Natural killer cell treated with Interleukin-12 subunit alpha and Interleukin-12 subunit beta and Interleukin-15 and Interleukin-18, amount 100 ng/mL, for 72 hours (primary cell): ENCODE measurements at regions not wholly inside any gene's neighbourhood (a gene's known extent, or its start where the extent isn't known, plus 50 kb on each side); places are given as distances from the start of the nearest gene placed in this dataset.

Experiments used
- ATAC-seq, 2 donors: fragments of 150-1000 bp; cut with Tn5 transposase in 1 of 2; sonication (Bioruptor Pico), chemical (Tn5 transposase) in 1 of 2; 2 replicates each; pipeline ENCODE4 v1.10.0; 2021
- DNase-seq: peaks from one replicate; pipeline ENCODE4 v3.0.0; 2022; ENCODE audit warnings: low spot score
- H3K27ac Mint-ChIP-seq, 2 donors: 1 replicate in 1 of 2; 2 replicates in 1 of 2; pipeline ENCODE4 v1.8.0; 2022; ENCODE audit warnings: mixed read lengths in 2 of 2, mild to moderate bottlenecking in 1 of 2, moderate library complexity in 1 of 2
- H3K27me3 Mint-ChIP-seq, 2 donors: 1 replicate in 1 of 2; 2 replicates in 1 of 2; pipeline ENCODE4 v1.8.0; 2022; ENCODE audit warnings: mixed read lengths in 2 of 2
- H3K36me3 Mint-ChIP-seq: one replicate; pipeline ENCODE4 v1.8.0; 2022; ENCODE audit warnings: mixed read lengths
- H3K4me1 Mint-ChIP-seq, 2 donors: 1 replicate in 1 of 2; 2 replicates in 1 of 2; pipeline ENCODE4 v1.8.0; 2022; ENCODE audit warnings: low read depth in 2 of 2, mixed read lengths in 2 of 2, mild to moderate bottlenecking in 1 of 2
- H3K4me3 Mint-ChIP-seq: one replicate; pipeline ENCODE4 v1.8.0; 2022; ENCODE audit warnings: mixed read lengths
- H3K9me3 Mint-ChIP-seq: 2 replicates; pipeline ENCODE4 v1.8.0; 2022; ENCODE audit warnings: mixed read lengths

DNA sequence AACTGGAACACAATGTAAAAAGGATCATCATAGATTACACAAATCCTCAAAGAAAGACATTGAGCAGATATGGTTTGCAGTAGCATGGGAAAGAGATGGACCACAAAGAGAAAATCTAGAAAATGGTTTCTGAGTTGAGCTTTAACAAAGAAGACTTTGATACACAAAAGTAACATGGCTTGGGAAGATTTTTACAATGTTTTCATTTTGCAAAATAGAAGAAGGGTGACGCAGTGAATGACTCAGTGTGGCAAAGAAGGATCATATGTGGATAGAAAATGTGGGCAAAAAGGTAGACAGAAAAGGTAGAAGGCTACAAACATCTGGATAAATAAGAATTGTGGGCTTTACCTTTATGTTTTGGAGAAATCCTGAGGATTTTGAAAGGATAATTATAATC lies 1220.5 kb downstream of the PCDH17 start:
- H3K36me3 Mint-ChIP-seq, result peaks cover 2% of the 10 kb centered on the region
- no peak overlapping the region for H3K4me3 Mint-ChIP-seq
- no peak for DNase-seq
- H3K4me1 Mint-ChIP-seq, result no peaks in the 10 kb centered on the region
- no peaks in the 10 kb centered on the region for H3K27me3 Mint-ChIP-seq
- H3K27ac Mint-ChIP-seq, result no peak overlapping the region
- no peak for ATAC-seq
- H3K9me3 Mint-ChIP-seq, result peaks cover 16% of the 10 kb centered on the region

DNA sequence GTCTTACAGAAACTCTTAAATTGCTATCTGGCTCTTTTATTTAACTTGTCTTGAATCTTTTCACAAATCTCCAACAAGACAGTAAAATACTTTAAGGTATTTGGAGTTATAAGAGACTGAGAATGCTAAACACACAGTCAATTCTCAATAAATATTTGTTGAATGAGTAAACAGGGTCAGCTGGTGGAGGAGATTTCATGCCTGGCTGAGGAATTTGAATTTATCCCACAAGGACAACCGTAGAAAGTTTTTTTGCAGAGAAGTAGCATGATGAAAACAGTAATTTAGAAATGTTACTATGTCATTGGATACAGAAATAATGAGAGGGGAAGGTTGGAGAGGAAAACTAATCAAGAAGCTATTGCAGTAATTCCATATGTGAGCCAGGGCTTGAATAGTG lies 1223.7 kb downstream of the PCDH17 start:
- Mint-ChIP-seq H3K27me3 (no peaks in the 10 kb centered on the region), H3K4me1 (no peaks in the 10 kb centered on the region), H3K9me3 (peaks cover 16% of the 10 kb centered on the region), H3K4me3 (no peak overlapping the region), H3K27ac (no peak overlapping the region), H3K36me3 (peaks cover 6% of the 10 kb centered on the region)
- ATAC-seq (no peak), DNase-seq (no peak)

DNA sequence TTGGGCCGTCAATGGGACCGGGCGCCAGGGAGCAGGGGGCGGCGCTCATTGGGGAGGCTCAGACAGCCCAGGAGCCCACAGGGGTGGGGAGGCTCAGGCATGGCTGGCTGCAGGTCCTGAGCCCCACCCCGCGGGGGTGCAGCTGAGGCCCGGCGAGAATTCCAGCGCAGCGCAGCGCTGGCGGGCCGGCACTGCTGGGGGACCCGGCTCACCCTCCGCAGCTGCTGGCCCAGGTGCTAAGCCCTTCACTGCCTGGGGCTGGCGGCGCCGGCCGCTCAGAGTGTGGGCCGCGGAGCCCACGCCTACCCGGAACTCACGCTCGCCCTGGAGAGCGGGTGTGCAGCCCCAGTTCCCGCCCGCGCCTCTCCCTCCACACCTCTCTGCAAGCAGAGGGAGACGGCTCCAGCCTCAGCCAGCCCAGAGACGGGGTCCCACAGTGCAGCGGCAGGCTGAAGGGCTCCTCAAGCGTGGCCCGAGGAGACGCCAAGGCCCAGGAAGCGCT lies 1227.4 kb downstream of the PCDH17 start:
- H3K27me3 Mint-ChIP-seq, result no peaks in the 10 kb centered on the region
- no peak for ATAC-seq
- peaks cover 15% of the 10 kb centered on the region for H3K9me3 Mint-ChIP-seq
- no peak overlapping the region for H3K27ac Mint-ChIP-seq
- no peak overlapping the region for H3K4me3 Mint-ChIP-seq
- peaks cover 6% of the 10 kb centered on the region for H3K36me3 Mint-ChIP-seq
- H3K4me1 Mint-ChIP-seq, result no peaks in the 10 kb centered on the region
- DNase-seq, result no peak

DNA sequence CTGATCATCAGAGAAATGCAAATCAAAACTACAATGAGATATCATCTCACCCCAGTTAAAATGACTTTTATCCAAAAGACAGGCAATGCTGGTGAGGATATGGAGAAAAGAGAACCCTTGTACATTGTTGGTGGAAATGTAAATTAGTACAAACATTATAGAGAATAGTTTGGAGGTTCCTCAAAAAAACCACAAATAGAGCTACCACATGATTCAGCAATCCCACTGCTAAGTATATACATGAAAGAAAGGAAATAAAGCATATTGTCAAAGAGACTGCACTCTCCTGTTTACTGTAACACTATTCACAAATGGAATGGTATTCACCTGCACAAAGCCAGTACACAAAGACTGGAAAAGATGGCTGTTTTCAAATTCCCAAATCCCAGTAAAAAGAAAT lies 1233.7 kb downstream of the PCDH17 start:
- no peaks in the 10 kb centered on the region for H3K4me1 Mint-ChIP-seq
- H3K4me3 Mint-ChIP-seq, result no peak overlapping the region
- DNase-seq (no peak), ATAC-seq (no peak)
- no peaks in the 10 kb centered on the region for H3K27me3 Mint-ChIP-seq
- H3K36me3 Mint-ChIP-seq, result no peaks in the 10 kb centered on the region
- peaks cover 17% of the 10 kb centered on the region for H3K9me3 Mint-ChIP-seq
- H3K27ac Mint-ChIP-seq, result no peak overlapping the region

DNA sequence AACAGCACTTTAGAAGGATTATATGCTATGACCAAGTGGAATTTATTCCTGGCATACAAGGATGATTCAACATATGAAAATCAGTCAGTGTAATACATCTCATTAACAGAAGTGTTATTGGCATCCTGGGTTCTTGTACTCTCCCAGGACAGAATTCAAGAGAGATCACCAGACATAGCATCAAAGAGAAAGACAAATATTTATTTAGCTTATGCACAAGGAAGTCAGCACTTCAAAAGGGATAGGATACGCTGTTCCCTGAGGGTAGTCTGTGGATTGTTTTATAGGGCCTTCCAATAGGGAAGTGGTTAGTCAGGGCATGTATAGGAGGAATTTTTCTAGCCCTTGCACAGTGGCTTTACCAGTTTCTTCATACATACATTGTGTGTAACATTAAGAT lies 1238.0 kb downstream of the PCDH17 start:
- peaks cover 16% of the 10 kb centered on the region for H3K9me3 Mint-ChIP-seq
- DNase-seq (no peak), ATAC-seq (no peak)
- no peak overlapping the region for H3K27ac Mint-ChIP-seq
- H3K36me3 Mint-ChIP-seq, result no peaks in the 10 kb centered on the region
- H3K4me1 Mint-ChIP-seq, result no peaks in the 10 kb centered on the region
- H3K4me3 Mint-ChIP-seq, result no peak overlapping the region
- H3K27me3 Mint-ChIP-seq, result no peaks in the 10 kb centered on the region

DNA sequence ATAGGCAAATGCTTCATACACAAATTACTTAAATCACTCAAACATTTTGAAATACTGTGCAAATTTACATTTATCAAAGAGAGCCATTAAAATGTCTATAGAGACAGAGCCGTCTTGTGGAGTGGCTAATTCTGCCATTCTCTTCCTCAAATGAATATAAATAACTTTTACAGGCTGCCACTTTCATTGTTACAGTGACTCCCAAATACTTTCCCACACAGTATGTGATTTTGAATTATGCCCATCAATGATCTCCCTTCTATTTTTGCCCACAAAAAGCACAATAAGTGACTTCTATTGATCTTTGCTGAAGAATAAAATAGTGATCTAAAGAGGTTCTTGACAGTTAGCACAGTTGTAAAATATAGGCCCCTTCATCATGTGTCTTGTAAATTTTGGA lies 1244.9 kb downstream of the PCDH17 start:
- Mint-ChIP-seq H3K4me1 (no peaks in the 10 kb centered on the region), H3K27me3 (no peaks in the 10 kb centered on the region), H3K27ac (no peak overlapping the region)

DNA sequence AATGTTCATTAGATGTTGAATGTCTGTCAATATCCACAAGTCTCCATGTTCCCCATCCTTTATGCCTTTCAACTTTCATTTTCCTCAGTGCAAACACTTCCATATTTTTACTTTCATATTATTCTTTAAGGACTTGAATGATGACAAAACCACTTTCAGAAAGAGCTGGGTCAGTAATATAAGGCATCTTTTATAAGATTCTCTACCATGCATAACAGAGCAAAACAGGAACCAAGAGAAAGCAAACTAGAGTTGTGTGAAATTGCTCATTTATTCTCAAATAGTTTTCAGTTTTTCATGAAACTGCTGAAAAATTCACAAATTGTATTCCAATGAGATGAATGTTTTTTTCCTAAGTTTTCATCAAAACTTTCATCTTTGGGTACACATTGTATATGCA lies 1247.6 kb downstream of the PCDH17 start:
- H3K36me3 Mint-ChIP-seq, result no peaks in the 10 kb centered on the region
- no peak for ATAC-seq
- no peaks in the 10 kb centered on the region for H3K27me3 Mint-ChIP-seq
- DNase-seq, result no peak
- no peak overlapping the region for H3K27ac Mint-ChIP-seq
- no peak overlapping the region for H3K4me3 Mint-ChIP-seq
- peaks cover 7% of the 10 kb centered on the region for H3K9me3 Mint-ChIP-seq
- H3K4me1 Mint-ChIP-seq, result no peaks in the 10 kb centered on the region

More for the DNA sequence above, 1244.9 kb downstream of the PCDH17 start:
- no peak for ATAC-seq
- no peaks in the 10 kb centered on the region for H3K36me3 Mint-ChIP-seq
- peaks cover 10% of the 10 kb centered on the region for H3K9me3 Mint-ChIP-seq
- no peak for DNase-seq
- no peak overlapping the region for H3K4me3 Mint-ChIP-seq

DNA sequence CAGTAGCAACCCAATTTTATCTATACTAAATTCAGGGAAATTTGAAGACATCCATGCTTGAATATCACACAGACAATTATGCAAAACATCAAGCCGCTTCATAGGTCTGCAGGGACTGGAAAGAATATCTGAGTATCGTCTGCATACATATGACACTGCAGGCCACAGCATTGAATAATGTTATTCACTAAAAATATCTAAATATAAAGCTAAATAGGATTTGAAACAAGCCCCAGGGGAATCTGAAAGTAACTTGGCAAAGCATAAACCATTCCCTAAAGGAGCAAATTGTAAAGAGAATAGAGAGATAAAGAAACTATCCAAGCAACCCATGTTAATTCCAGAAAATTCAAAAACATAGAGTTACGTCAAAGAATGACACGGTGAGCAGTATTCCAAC lies 1251.0 kb downstream of the PCDH17 start:
- Mint-ChIP-seq H3K27ac (no peak overlapping the region), H3K4me3 (no peak overlapping the region), H3K9me3 (peaks cover 10% of the 10 kb centered on the region), H3K36me3 (no peaks in the 10 kb centered on the region), H3K4me1 (no peaks in the 10 kb centered on the region), H3K27me3 (no peaks in the 10 kb centered on the region)
- no peak for DNase-seq
- ATAC-seq, result no peak

DNA sequence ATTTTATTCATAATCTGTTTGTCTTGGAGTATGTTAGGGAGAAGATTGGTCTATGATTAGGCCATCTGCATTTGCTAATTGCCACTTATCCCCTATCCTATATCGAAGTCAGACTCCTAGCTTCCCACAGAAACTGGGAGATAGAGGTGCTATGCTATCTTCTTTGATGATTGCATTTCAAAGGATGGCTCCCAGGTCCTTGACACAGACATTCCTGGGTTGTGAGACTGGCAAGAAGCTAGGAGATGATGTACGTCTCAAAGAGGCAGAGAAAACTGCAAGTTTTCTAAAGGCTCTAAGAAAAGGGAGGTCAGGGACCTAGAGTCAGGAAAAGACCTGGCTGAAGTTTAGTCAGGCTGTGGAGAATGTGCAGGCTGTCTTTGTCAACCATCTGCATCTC lies 1251.9 kb downstream of the PCDH17 start:
- ATAC-seq (no peak), DNase-seq (no peak)
- Mint-ChIP-seq H3K9me3 (peaks cover 10% of the 10 kb centered on the region), H3K4me3 (no peak overlapping the region), H3K4me1 (no peaks in the 10 kb centered on the region), H3K27ac (no peak overlapping the region), H3K27me3 (no peaks in the 10 kb centered on the region), H3K36me3 (no peaks in the 10 kb centered on the region)

DNA sequence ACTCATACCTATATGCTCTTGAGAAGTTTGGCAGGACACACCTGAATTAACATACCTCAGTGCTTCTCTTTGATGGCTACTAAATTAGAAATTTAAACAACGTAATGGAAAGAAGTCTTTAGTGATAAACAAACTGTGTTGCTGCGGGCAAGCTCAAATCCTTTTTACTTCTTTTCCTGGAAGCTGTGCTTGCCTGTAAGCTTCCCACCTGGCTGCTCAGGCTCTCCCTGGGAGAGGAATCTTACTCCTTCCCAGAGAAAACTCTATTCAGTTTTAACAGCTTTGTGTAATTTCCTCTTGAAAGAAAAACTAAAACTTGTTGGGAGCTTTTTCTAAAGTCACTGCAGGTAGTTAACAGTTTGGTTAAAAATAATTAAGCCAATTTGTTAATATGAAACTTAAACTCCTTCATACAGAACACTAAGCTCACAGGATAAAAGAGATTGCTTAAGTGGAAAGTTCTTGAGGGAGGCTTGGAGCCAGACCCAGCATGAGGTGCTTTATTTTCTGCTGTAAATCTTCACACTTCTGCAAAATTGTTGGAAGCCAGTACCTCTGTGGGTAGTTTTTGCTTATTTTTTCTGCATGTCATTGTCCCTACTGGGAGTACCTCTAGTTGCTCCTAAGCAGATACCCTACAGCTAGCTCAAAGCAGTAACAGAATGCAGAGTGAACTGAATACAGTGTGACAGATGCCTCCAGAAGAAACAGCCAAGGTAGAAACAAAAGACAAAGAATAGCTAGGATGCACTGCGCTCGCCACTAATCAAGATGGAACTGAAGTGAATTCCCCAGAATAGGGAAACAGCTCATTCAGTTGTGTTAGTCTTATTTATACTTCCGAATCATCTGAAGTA lies 1253.0 kb downstream of the PCDH17 start:
- ATAC-seq (no peak), DNase-seq (no peak)
- no peaks in the 10 kb centered on the region for H3K4me1 Mint-ChIP-seq
- H3K36me3 Mint-ChIP-seq, result no peaks in the 10 kb centered on the region
- no peaks in the 10 kb centered on the region for H3K27me3 Mint-ChIP-seq
- peaks cover 10% of the 10 kb centered on the region for H3K9me3 Mint-ChIP-seq
- H3K4me3 Mint-ChIP-seq, result no peak overlapping the region
- H3K27ac Mint-ChIP-seq, result no peak overlapping the region

DNA sequence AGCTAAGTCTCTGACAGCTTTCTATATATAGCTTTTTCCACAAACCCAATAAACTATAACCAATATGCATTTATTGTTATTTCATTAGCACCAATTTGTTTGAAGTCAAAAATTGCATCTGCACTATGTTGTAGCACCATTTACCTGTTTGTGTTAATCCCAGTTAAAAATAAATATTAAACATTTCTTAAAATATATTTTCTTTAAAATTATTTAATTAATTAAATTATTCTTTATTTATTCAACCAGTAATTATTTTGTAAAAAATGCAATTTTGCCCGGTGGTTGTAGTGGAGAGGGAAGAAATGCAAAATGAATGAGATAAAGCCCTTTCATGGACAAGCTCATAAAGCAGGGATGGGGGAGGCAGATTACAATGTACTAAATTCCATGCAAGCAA lies 1257.9 kb downstream of the PCDH17 start:
- Mint-ChIP-seq H3K27me3 (no peaks in the 10 kb centered on the region), H3K4me1 (no peaks in the 10 kb centered on the region), H3K27ac (no peak overlapping the region), H3K36me3 (no peaks in the 10 kb centered on the region), H3K4me3 (no peak overlapping the region), H3K9me3 (peaks cover 14% of the 10 kb centered on the region)
- DNase-seq (no peak), ATAC-seq (no peak)

DNA sequence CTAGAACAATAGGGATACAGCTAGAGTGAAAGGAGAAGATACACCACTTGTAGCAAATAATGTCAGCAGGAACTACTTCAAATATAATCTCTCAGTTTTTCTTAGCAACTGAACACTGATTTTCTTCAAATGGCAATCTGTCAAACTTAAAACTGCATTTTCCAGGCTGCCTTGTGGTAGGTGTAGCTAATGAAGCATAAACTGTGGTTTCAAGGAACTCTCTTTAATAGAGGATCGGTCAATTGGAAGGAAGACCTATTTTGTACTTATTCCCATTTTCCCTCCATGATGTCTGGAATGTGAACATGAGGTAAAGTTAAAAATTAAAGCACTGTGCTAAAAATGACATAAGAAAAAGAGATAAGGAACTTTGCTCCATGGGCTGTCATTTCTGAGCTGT lies 1261.9 kb downstream of the PCDH17 start:
- no peak for DNase-seq
- Mint-ChIP-seq H3K4me3 (no peak overlapping the region), H3K36me3 (no peaks in the 10 kb centered on the region), H3K27me3 (no peaks in the 10 kb centered on the region), H3K9me3 (peaks cover 11% of the 10 kb centered on the region), H3K27ac (no peak overlapping the region), H3K4me1 (no peaks in the 10 kb centered on the region)
- ATAC-seq, result no peak

DNA sequence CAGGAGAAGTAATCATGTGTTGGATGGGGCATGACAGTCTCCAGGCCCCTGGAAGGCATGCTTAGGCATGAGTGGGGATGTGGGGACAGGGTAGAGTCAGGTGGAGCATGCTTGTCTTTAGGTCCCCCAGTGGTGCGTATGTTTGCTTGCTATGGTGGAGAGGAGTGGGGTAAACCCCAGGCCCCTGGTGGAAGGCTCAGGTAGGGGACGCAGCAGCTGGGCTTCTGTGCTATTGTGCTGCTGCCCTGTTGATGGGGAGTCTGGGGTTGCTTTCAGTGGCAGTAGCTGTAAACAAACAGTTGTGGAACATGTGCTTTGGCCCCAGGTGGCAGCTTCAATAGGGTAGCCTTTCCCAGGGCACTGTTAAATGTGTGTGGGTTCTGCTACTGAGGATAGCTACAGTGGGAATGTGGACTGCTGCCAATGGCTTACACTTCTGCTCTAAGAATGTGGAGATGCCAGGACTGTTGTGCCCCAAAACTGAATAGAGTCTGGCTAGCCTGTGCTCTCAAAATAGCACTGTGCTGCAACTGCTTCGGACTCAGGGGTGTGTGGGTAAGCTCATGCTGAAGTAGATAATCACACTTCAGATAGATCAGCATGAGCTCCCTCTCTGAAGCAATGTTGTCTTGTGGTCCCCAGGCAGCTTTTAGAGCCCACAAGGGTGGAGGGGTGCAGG lies 1257.3 kb downstream of the DIAPH3 start:
- no peaks in the 10 kb centered on the region for H3K36me3 Mint-ChIP-seq
- H3K27me3 Mint-ChIP-seq, result no peaks in the 10 kb centered on the region
- H3K4me3 Mint-ChIP-seq, result no peak overlapping the region
- no peaks in the 10 kb centered on the region for H3K4me1 Mint-ChIP-seq
- no peak for DNase-seq
- H3K27ac Mint-ChIP-seq, result no peak overlapping the region
- ATAC-seq, result peak in 1 of 2 donors; percentile 38
- peaks cover 10% of the 10 kb centered on the region for H3K9me3 Mint-ChIP-seq

DNA sequence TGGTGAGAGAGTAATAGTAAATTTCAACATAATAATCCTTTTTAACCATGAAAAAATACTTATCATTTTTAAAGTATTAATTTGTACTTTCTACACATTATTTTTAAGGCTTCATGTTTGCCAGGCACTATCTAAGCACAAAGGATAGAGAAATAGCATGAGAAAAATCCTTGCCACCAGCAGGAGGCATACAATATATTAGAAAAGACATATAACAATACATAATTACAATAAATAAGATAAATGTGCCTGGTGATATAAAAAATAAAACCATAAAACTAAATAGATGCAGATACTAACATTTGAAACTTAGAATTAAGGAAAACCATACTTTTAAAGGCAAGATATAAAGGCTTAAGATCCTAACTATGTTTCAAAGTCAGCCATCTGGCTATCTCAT lies 1256.4 kb downstream of the DIAPH3 start:
- no peaks in the 10 kb centered on the region for H3K4me1 Mint-ChIP-seq
- H3K27ac Mint-ChIP-seq, result no peak overlapping the region
- no peak for DNase-seq
- H3K4me3 Mint-ChIP-seq, result no peak overlapping the region
- no peak for ATAC-seq
- no peaks in the 10 kb centered on the region for H3K27me3 Mint-ChIP-seq
- H3K9me3 Mint-ChIP-seq, result peaks cover 10% of the 10 kb centered on the region
- no peaks in the 10 kb centered on the region for H3K36me3 Mint-ChIP-seq
